ENCODE measurements at regions not wholly inside any gene's neighbourhood (a gene's known extent, or its start where the extent isn't known, plus 50 kb on each side); places are given as distances from the start of the nearest gene placed in this dataset.

DNA sequence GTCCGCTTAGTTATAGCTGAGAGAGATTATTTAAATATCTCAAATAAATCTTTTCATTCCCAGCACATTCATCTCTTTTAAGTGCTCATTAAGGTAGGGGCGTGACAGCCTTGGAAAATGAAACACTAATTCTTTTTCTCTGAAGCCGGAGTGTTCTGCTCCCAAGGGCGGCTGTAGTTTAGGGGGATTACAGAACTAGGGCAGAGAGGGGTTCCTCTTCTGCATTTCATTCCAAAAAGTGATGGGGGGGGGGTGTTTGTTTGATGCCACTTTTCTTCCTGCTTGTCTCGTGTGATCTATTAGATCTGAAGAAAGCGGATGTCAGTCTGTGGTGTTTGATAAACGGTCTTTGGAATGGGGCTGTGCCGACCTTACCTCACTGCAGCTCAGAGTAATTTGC lies 506.5 kb upstream of the MGMT start:
- H3K9me3 ChIP-seq, result no peaks in the 10 kb centered on the region
- no peak overlapping the region for H3K27ac ChIP-seq
- DNase-seq, result no peak
- no peak for ATAC-seq
- no peaks in the 10 kb centered on the region for H3K36me3 ChIP-seq
- TF ChIP-seq, protein P1, sequence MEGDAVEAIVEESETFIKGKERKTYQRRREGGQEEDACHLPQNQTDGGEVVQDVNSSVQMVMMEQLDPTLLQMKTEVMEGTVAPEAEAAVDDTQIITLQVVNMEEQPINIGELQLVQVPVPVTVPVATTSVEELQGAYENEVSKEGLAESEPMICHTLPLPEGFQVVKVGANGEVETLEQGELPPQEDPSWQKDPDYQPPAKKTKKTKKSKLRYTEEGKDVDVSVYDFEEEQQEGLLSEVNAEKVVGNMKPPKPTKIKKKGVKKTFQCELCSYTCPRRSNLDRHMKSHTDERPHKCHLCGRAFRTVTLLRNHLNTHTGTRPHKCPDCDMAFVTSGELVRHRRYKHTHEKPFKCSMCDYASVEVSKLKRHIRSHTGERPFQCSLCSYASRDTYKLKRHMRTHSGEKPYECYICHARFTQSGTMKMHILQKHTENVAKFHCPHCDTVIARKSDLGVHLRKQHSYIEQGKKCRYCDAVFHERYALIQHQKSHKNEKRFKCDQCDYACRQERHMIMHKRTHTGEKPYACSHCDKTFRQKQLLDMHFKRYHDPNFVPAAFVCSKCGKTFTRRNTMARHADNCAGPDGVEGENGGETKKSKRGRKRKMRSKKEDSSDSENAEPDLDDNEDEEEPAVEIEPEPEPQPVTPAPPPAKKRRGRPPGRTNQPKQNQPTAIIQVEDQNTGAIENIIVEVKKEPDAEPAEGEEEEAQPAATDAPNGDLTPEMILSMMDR (IDR thresholded peaks at IDR 0.05), result no peak
- no peak overlapping the region for H3K4me3 ChIP-seq
- intact Hi-C loops (cut with DNase I), result no loop called here
- H3K27me3 ChIP-seq, result no peaks in the 10 kb centered on the region
- no peaks in the 10 kb centered on the region for H3K4me1 ChIP-seq

DNA sequence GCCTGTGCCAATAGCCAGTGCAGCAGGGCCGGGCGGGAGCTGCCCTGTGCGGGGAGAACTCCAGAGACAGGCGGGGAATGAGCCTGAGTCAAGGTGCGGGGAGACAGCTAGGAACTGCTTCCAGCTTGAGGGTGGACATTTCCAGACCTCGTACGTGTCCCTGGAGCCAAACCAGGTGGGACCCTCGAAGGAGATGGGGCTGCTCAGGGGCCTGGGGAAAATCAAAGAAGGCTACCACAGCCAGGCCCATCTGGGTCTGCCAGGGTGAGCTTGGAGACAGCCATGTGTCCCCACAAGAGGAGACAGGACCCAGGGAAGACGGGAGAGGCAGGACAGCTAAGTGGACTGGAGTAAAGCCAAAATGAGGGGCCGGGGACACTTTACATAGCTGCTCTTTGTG lies 504.9 kb upstream of the MGMT start:
- intact Hi-C loops (cut with DNase I), result no loop called here
- ATAC-seq (no peak), DNase-seq (no peak)
- Histone ChIP-seq H3K4me1 (no peaks in the 10 kb centered on the region), H3K27ac (no peak overlapping the region), H3K9me3 (no peaks in the 10 kb centered on the region), H3K36me3 (no peaks in the 10 kb centered on the region), H3K4me3 (no peak overlapping the region), H3K27me3 (no peaks in the 10 kb centered on the region)
- TF ChIP-seq, protein P1 (IDR thresholded peaks at IDR 0.05), result no peak

DNA sequence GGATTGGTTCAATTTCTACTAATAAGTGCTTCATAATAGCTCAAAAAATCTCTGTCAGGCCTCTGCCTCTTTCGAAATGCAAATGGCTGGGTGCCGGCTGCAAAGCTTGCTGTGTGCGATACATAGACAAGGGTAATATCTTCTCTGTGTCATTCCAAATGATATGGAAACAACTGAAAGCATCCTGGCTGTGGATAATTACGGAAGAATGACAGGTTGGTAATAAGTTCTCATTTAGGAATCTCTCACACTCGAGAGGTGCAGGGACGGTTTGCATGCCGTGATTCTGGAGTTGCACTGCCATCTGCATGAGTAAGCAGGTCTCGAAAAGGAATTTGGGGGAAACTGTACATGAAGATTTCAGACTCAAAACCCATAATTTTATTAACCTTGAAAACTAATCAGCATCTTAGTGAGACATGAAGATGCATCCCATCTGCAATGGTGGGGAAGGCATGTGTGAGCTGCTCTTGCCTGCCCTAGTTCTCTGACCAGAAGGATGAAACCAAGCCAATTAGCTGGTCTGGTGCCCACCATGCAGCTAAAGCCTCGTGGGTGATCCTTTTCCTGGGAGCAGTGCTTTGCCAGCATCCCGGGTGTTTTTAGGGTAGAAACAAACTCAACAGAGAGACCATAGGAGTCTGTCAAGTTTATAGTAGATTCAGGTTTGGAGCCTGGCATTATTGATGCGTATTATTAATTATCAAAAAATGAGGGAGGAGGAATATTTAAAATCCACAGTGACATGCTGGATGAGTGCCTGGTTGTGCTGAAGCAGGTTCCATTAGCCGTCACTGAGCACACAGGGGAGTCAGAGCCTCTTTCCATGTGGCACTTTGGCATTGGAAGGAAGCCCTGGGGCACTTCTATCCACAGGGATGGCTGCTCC lies 503.6 kb upstream of the MGMT start:
- Histone ChIP-seq H3K27me3 (no peaks in the 10 kb centered on the region), H3K36me3 (no peaks in the 10 kb centered on the region), H3K9me3 (no peaks in the 10 kb centered on the region), H3K4me3 (no peak overlapping the region), H3K4me1 (no peaks in the 10 kb centered on the region), H3K27ac (no peak overlapping the region)
- intact Hi-C loops (cut with DNase I), result no loop called here
- TF ChIP-seq, protein P1 (IDR thresholded peaks at IDR 0.05), result no peak
- ATAC-seq (no peak), DNase-seq (no peak)

DNA sequence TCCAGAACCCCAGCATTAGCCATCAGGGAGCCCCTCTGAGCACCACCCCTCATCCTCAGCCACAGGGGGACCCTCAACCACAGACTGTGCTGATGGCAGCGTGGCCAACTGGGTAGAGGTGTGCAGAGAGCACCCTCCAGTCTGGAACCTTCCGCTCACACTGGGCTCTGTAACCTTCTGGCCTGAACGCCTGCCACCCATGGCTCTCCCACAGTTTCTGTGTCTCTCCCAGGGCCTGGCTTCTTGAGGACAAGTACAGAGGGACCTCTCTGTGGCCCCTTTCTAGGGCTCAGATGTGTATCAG lies 503.0 kb upstream of the MGMT start:
- TF ChIP-seq, protein P1 (IDR thresholded peaks at IDR 0.05), result no peak
- H3K4me3 ChIP-seq, result no peak overlapping the region
- no peak for ATAC-seq
- no peaks in the 10 kb centered on the region for H3K27me3 ChIP-seq
- no peaks in the 10 kb centered on the region for H3K36me3 ChIP-seq
- no peaks in the 10 kb centered on the region for H3K4me1 ChIP-seq
- no peaks in the 10 kb centered on the region for H3K9me3 ChIP-seq
- no peak overlapping the region for H3K27ac ChIP-seq
- intact Hi-C loops (cut with DNase I), result no loop called here
- DNase-seq, result no peak

DNA sequence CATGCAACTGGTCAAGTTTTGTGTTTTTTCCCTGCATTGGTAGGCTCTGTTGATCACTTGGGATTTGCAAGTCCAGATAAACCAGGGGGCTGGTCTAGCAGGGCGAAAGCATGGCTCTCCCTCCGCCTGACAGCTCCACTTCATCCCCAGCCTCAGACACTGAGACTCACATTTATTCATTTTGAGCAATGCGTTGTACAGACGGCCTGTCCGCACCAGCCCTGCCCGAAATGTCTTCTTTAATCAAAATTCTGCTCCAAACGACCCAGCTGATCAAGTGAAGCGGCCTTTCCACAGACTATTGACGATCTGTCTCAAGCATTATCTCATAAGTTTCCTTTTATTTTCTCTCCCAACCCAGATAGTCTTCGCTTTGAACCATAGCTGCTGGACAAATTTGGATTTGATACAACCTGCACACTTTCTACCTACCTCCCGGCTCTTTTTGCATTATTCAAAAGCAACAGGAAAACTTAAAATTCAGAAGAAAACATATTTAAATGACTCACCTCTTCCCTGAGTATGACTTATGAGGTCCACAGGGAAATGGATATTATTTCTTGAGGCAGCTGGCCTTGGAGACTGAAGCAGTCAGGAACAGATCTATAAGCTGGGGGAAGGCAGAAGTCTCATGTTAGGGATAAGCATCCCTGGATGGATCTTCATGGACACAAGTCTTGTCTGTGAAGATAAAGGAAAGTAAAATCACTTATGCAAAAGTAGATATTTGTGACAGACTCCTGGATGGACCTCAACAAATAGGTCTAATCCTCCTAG lies 498.9 kb upstream of the MGMT start:
- ATAC-seq, result no peak
- Histone ChIP-seq H3K4me1 (no peaks in the 10 kb centered on the region), H3K4me3 (no peak overlapping the region), H3K27ac (no peak overlapping the region), H3K9me3 (no peaks in the 10 kb centered on the region), H3K36me3 (no peaks in the 10 kb centered on the region), H3K27me3 (no peaks in the 10 kb centered on the region)
- DNase-seq, result no peak
- intact Hi-C loops (cut with DNase I), result no loop called here
- TF ChIP-seq, protein P1 (IDR thresholded peaks at IDR 0.05), result no peak
